GM19467 (cell line): ENCODE measurements at regions not wholly inside any gene's neighbourhood (a gene's known extent, or its start where the extent isn't known, plus 50 kb on each side); places are given as distances from the start of the nearest gene placed in this dataset.

ENCODE experiments used
- ATAC-seq: cut with Tn5 transposase; IDR thresholded peaks from one replicate; pipeline ENCODE4 v1.9.1; 2021; ENCODE audit warnings: mild to moderate bottlenecking, moderate library complexity; ENCODE audit not compliant: unreplicated experiment

DNA sequence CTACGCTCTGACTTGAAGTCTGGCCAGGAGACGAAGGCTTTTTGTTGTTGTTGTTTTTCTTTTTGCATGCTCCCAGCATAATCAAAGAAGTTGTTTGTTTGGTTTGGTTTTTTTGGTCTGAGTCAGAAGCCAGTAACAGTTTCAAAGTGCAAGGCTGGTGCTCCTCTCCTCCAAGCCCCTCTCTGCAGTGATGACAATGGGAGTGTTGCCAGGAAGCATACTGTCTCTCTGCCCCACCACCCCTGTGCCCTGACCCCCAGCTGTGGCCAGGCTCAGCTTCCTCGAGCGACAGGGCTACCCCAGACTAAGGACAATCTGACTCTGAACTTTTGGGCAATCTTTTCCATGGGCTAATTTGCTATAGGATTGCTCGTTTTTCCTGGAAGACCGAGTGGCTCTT lies 173.8 kb upstream of the PITX1 start:
- no peak for ATAC-seq

DNA sequence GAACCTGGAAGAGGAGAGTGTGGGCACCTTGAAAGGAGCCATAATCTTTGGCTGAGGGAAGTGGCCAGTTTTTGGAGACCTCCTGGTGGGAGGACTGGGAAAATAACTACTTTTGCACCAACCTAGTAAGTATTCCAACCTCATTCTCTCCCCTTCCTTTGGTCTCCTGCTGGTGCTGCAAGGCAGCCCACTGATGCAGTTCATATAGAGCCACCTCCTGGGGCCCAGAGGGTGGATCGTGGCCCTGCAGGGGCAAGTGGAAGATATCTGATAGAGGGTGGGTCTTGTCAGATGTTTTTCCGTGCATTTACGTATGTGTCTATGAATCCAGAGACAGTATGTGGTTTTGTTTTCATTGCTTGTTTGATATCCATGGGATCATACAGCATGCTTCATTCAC lies 172.8 kb upstream of the PITX1 start:
- no peak for ATAC-seq

DNA sequence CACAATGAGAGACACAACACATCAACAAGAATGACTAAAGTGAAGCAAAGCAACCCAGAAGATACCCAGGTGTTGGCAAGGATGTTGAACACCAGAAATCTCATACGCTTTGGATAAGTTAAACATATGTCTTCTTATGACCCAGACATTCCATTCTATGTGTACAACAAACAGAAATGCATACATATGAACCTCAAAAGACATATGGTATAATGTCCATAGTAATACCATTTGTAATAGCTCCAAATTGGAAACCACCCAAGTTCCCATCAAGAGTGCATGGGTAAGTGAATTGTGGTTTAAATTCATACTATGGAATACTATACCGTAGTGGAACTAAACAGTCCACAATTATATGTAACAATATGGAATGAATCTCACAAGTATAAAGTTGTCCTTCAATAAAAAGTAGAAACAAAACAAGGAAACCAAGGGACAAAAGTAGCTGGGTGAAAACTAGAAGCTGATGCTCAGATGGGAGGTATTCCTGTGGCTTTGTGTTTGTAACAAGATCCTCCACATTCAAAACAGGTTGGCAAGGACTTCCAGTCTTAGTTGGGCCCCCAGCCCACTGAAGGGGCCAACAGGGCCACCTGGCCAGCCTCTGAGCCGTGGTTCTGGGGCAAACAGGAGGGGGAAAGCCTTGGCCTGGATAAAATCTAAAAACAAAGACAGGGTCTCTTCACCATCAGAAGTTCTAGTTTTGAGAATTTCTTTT lies 171.8 kb upstream of the PITX1 start:
- no peak for ATAC-seq

DNA sequence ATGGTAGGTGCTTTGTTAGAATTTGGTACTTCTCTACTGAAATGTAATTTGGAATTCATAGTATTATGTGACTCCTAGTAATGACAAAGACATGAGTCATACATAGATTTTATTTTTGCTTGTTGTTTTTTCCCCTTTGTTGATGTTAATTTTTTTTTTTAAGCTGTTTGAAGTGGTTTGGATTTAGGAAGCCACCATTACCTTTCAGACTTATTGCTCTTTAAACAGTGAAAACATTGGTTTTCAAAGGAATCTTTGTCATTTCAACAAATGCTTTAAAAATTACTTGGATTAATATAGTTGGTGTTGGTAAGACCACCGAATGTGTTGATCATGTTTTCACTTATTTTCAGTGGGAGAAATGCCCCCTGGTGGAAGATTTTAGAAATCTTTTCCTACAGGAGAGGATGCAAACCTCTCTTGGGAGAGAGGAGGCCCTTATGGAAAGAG lies 170.1 kb upstream of the PITX1 start:
- no peak for ATAC-seq

DNA sequence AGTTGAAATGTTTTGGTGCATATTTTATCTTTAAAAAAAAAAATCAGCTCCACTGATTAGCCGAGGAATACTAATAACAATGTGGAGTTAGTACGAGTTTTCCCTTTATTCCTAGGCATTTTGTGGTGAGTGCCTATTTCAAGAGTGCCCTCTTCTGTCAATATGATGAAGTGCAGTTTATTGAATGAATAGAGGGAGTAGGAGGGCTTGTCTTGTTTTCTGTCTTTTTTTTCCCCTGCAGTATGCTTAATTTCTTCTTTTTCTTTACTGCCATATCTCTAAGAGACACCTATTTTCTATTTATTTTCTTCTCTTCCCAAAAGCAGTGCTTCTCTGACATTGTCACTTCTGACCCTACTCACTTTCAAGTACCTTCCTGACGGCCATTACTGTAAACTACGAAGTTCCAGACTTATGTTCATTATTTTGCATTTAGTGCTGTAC lies 169.6 kb upstream of the PITX1 start:
- no peak for ATAC-seq

DNA sequence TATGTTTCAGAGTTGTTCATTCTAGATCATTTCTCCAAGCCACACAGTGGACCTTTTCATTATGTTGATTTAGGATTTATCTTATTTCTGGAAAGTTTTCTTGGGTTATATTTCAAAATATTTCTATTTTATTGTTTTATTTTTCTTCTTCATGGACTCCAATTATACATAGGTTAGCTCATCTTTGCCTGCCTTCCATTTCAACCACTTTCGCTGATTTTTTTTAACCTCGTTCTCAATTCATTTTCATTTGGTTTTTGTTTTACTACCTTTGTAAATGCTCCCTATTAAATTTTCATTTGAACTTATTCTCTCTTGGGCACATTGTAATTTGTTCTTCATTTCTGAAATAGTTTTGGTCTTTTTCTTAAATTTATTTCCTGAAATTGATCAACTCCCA lies 169.0 kb upstream of the PITX1 start:
- no peak for ATAC-seq

DNA sequence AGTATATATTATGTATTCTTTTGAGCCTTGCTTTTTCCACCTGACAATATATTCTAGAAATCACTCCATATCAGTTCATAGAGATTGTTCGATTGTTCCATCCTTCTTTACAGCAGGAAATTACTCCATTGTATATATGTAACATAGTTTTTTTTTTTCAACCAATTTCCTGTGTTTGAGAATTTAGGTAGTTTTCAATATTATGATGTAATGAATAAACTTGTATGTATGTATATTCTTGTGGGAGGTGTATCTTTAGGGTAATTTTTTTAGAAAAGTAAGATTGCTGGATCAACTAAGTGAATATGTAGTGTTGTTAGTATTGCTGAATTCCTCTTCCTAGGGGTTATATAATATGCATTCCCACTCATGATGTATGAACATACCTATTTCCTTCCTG lies 165.9 kb upstream of the PITX1 start:
- no peak for ATAC-seq

DNA sequence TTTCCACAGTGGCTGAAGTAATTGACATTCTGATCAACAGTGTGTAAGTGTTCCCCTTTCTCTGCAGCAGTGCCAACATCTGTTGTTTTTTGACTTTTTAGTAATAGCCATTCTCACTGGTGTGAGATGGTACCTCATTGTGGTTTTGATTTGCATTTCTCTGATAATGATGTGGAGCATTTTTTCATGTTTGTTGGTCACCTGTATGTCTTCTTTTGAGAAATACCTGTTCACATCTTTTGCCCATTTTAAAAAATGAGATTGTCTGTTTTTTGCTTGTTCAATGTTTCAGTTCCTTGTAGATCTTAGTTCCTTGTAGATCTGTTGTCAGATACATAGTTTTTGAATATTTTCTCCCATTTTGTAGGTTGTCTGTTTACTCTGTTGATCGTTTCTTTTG lies 162.5 kb upstream of the PITX1 start:
- ATAC-seq: no peak

DNA sequence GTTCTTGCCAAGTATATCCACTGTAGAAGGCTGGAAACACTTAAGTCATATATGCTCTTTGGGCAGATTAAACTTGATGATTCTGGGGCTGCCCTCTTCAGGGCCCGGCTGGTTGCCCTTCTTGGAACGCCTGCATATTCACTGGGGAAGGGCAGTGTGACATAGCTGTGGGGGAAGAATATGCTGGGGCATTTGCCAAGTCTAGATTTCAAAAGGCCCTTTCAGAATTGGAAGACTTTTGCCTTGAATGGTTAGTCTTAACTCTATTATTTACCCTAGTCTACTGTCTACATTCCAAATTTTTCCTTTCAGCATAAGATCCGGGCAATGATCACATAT lies 161.2 kb upstream of the PITX1 start:
- ATAC-seq: no peak

DNA sequence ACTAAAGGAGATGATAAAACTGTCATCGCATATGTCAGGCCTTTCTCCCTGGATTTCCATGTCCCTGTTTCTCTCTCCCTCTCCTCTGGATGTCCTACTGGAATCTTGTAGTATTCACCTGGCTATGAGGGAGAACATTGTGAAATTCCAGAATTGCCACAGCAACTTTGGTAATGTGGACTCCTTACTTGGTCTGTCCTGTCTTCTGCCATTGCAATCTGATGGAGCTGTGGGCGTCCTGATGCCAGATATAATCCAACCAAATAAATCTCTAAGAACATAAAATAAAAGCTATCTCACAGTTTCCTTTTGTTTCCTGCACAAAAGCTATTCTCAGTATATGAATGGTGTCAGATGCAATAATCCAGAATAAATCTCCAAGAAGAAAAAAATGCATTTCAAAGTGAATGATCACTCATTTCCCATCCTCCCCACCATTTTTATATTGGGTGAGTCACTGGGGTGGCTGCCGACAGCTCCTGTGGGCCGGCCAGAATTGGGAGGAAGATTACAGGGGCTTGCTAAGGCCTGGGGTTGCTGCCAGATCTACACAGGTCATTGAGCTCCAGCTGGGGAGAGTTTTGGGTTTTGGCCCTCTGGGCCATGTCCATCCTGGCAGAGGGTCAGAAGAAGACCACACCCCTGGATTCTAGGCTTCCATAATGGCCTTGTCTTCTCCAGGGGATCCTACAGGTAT lies 160.7 kb upstream of the PITX1 start:
- ATAC-seq: no peak

DNA sequence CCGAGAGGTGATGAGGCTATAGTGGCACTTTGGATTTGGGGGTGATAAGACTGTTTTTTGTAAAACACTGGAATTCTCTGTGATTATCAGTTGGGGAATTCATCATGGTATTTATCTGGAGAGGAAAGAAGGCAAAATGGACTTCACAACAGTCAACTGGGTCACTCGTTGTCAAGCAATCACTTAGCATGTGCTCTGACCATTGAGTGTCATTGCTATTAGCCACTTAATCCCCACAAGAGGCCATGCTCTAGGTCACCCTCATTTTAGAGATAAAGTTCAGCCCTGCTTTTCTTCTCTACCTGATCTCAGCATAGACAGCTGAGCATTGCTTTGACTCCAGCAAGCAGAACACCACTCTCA lies 160.1 kb upstream of the PITX1 start:
- ATAC-seq: no peak

DNA sequence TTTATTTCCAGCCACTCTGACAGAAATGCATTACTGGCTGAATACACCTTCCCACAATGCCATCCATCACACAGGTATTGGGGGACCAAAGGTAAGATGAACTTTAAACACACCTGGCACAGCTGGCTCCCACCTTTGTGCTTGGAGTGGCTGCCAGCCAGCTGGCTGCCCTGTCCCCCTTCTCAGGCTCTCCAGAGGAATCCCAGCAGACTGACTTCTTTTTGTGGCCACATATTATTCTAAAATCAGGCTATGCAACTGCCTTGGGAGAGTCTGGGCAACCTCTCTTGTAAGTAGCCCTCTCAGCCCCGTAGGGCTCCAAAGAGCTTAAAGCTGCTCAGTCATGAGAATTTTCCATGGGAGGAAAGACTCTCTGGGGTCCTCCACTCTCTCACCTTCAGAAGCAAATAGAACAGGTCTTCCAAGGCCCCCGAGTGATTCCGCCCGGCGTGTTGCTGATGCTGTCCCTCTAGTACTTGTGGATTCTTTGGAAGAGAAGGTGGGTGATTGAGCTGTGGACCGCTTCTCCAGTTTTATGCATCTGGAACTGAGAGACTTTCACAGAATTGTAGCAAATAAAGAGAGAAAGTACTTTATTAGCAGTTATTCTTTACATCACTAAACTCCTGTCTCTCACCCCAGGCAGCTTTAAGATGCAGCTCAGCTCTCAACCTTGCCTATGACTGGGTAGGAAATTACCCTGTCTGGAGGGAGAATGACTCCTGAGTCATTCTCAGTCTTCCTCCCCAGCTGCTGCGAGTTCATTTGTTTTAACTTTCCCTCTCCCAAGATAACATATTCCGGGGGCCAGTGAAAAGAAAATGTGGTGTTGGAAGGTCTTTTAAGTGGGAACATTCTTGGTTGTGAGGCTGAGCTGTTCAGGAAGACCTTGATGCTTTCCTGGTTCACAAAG lies 159.4 kb upstream of the PITX1 start:
- ATAC-seq: no peak

DNA sequence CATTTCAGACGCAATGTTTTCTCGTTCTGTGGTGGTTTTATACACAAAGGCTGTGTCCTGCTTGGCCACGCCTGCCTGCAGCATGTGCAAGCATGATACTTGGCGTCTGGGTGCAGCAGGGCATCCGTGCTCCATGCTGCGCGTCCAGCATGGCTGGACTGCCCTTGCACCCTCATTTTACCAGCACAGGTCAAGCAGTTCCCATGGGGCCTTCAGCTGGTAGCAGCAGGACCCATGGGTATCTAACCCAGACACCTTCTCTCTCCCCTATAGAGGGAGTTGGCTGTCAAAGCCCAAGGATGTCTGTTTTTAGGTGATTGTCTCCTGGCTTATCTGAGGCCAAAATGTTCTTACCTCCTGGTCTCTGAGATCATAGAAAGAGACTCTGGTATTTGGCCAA lies 158.3 kb upstream of the PITX1 start:
- no peak for ATAC-seq

DNA sequence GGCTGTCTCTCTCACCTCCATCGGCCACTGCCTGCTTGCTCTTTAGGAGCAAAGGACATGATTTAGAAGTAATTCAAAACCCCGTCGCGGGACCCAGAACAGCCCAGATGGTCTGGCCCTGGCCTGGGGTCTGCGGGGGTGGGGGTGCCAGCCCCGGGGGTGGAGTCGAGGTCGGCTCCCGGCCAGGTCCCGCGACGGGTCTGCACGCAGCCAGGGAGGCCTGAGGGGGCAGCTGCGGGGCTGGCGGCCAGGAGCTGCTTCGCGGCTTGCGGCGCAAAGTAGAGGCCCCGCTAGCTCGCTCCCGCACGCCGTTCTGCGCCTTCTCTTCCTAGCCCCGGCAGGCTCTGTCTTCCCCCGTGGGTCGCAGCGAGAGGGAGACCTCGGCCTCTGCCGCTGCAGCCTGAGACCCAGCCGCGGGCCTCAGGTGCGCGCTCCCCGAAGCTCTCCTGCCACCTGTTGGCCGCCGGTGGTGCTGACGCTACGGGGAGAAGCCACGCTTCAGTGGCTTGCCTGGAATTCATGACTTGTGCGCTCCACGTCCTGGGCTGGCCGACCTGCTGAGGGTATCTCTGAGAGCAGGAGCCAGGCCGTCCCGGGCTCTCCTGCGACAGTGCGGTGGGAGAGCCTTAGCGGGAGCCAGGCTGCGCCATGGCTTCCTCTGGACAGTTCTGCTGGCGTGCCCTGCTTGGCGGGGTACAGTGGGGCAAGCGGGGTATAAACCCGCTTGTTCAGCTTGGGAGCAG lies 157.2 kb upstream of the PITX1 start:
- ATAC-seq: peak; percentile 80

DNA sequence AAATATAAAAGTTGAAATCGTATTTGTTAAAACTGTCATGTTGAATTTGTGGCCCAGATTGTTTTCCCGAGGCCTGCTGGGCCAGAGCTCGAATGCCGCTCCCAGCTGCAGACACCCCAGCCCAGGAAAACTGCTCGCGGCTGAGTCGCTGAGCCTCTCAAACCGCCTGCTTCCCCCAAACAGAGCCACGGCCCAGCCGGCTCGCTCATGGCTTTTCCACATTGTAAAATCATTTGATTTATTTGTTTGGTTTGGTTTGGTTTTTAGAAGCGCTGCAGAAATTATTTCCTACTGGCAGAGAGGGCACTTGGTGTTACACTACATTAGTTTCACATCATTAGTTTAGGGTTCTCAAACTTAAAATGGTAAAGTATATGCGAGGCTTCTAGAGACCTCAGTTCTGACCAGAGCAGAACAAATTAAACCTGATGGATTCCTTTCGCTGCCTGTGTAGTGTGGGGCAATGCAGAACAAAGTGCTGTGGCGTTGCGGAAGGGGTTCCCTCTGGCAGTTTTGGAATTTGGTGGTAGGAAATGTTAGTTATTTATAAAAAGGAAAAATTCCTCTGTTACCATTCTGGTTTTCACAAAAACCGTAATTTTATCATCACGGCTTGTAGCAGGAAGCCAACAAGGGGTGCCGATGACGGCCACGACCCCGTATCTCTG lies 156.5 kb upstream of the PITX1 start:
- no peak for ATAC-seq

DNA sequence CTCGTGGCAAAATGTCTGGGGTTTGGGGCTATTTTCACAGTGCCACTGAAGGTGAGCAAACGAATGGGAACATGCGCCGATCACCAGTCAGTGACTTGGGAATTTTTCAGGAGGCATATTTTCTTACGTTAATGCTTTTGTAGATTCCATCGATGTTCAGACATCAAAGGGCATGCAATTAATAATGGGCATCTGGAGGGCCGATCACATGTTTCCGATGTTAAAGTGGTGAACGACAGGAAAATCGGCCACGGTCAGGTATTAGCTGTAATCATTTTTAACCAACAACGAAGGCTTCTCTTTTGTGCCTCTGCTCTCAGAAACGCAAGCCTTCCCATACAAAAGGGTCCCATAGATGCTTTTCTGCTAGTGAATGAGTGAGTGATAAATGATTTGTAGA lies 155.0 kb upstream of the PITX1 start:
- no peak for ATAC-seq

DNA sequence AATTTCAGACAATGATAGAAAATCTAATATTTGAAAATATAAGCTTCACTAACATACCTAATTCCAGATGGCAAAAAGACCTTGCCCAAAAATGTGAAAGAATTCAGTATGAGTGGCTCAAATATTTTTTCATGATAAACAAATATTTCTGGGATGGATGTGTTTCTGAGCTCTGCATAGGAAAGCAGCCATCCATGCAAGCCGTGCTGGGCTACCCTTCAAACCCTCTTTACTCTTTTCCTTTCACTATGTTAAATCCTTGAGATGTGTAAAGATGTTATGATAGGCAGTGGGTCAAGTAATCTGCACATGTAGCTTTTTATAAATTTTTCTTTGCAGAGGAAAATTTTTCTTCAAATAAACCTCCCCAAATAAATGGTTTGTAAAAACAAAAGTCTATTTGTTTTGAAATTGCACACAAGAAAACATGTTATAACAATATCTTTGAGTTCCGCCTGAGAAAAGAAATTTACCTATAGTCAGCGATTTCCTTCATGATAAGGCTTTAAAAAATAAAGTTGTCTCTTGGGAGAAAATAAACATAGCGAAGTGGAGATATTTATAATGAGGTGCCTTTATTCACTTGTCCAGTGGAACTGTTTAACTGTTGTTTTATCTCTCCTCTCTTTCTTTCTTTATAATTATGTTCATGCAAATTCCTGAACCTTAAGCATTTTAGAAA lies 154.3 kb upstream of the PITX1 start:
- ATAC-seq: no peak

DNA sequence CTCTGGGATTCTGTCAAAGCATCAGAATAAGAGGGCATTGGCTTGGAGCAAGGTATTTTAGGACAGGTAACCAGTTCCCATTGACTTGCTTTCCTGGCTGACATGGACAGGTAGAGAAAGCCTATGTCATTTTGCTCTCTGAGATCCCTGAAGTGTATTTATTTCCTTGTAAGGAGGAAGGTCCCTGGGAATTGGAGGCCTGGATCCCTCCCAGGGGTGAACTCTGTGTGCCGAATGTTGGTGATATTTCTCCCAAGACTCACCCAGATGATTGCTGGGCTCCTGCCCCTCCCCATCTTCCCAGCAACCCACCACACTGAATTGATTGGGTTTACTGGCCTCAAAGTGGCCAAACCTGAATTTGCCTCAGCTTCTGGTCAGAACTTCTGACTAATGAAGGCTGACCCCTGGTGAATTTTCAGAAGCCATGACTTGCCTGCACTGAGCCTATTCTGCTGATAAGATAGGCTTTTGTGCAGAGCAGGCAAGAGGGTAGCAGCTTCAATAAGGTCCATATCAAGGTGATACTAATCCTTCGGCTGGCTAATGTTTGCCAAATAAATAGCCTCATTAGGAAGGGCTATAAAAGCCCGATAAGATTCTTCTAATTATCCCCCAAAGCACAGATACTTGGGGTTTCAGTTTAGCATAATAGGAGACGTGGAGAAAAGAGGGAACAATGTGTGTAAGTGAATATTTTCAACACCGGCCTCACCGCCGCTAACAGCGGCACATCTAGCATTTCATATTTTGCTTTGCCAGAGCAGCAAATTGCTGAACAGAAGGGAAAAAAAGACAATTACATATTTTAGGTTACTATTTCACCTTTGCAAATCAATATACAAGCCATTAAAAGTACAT lies 152.9 kb upstream of the PITX1 start:
- ATAC-seq: no peak

DNA sequence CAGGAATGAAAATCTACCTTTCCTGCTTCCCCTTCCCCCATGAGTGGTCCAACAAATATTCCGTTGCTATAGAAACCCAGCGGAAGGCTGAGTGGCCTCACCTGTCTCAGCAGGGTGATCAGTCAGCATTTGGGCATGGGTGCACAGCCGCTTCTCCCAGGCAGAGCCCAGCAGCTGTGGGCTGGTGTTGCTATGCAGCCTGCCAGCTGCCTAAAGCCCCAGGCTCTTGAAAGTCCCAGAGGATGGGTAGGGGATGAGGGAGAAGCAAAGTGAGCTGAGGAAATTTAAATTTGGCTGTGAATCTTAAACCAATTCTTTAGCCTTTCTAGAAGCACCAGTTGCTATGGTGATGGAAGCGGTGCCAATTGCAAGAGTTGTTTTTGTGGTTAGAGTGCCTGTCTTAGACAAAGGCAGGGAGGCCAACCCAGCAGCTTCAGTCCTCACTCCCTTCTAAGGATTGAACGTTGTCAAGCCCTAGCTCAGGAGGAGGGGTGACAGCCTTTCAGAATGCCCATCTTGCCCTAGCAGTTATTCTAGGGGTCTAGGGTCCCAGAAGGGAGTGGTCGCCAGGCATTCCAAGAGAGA lies 151.5 kb upstream of the PITX1 start:
- ATAC-seq: no peak
